Activated CD8-positive, alpha-beta memory T cell treated with anti-CD3 and anti-CD28 coated beads, Interleukin-2, amount 10 ng/mL, durations not matched to agents 7 days and 5 days (primary cell): ENCODE measurements at regions not wholly inside any gene's neighbourhood (a gene's known extent, or its start where the extent isn't known, plus 50 kb on each side); places are given as distances from the start of the nearest gene placed in this dataset.
"Not testable (repeated sequence)": the region's sequence is repeated elsewhere in the genome, so short reads cannot be mapped to it uniquely, and the experiment has no call there.

Source experiments
- ATAC-seq: fragments of 150-1000 bp; cut with Tn5 transposase; one replicate; pipeline ENCODE4 v1.10.0; 2021; ENCODE audit warnings: moderate library complexity
- CTCF ChIA-PET: fragments of 350-600 bp; sonication (Branson Sonifier 250); formaldehyde crosslinking; loops from one replicate; lab custom pipeline; 2021; ENCODE audit warnings: antibody characterized with exemption; lab: Charles Lee
- DNase-seq: peaks from one replicate; pipeline ENCODE4 v3.0.0-alpha.2; 2020
- H3K27ac Mint-ChIP-seq: one replicate; pipeline ENCODE4 v1.8.0; 2021; ENCODE audit warnings: mild to moderate bottlenecking, mixed read lengths
- H3K27me3 Mint-ChIP-seq: one replicate; pipeline ENCODE4 v1.8.0; 2021; ENCODE audit warnings: mixed read lengths
- H3K36me3 Mint-ChIP-seq: one replicate; pipeline ENCODE4 v1.8.0; 2021; ENCODE audit warnings: mild to moderate bottlenecking, mixed read lengths
- H3K4me1 Mint-ChIP-seq: one replicate; pipeline ENCODE4 v1.8.0; 2021; ENCODE audit warnings: mixed read lengths
- H3K4me3 Mint-ChIP-seq: one replicate; pipeline ENCODE4 v1.8.0; 2021; ENCODE audit warnings: mild to moderate bottlenecking, moderate library complexity, mixed read lengths
- H3K9me3 Mint-ChIP-seq: one replicate; pipeline ENCODE4 v1.8.0; 2022; ENCODE audit warnings: low read depth, mixed read lengths

DNA sequence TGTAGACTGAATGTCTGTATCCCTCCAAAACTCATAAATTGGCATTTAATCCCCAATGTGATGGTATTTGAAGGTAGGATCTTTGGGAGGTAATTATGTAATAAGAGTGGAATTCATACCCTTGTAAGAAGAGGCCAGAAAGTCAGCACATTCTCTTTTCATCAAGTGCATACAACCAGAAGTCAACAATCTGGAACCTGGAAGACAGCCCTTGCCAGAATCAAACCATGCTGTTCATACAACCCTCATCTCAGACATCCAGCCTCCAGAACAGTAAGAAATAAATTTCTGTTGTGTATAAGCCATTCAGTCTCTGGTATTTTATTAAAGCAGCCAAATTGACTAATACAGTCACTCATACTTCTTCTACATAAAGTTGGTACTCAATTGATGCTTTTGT, 481.0 kb upstream of the SOX9 start:
- Mint-ChIP-seq H3K27ac (no peak overlapping the region), H3K9me3 (peaks cover 7% of the 10 kb centered on the region), H3K4me1 (no peaks in the 10 kb centered on the region), H3K27me3 (no peaks in the 10 kb centered on the region), H3K4me3 (no peak overlapping the region), H3K36me3 (no peaks in the 10 kb centered on the region)
- no peak for DNase-seq
- CTCF ChIA-PET, result no interaction called here
- ATAC-seq, result no peak

GRCh38 chr17:71646890-71647289, 473.9 kb upstream of the SOX9 start:
- CTCF ChIA-PET, H3K36me3 Mint-ChIP-seq: not testable (repeated sequence)

DNA sequence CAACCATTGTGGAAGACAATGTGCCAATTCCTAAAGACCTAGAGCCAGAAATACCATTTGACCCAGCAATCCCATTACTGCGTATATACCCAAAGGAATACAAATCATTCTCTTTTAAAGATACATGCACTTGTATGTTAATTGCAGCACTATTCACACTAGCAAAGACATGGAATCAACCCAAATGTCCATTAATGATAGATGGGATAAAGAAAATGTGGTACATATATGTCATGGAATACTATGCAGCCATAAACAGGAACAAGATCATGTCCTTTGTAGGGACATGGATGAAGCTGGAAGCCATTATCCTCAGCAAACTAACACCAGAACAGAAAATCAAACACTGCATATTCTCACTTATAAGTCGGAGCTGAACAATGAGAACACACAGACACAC, 472.5 kb upstream of the SOX9 start:
- H3K27ac Mint-ChIP-seq, result not testable (repeated sequence)

More at GRCh38 chr17:71646890-71647289, 473.9 kb upstream of the SOX9 start:
- H3K27me3 Mint-ChIP-seq, ATAC-seq, H3K4me3 Mint-ChIP-seq, H3K27ac Mint-ChIP-seq, DNase-seq, H3K4me1 Mint-ChIP-seq, H3K9me3 Mint-ChIP-seq: not testable (repeated sequence)

GRCh38 chr17:71649941-71650350, 470.9 kb upstream of the SOX9 start:
- Mint-ChIP-seq H3K9me3 (peaks cover 5% of the 10 kb centered on the region), H3K4me3 (no peak overlapping the region), H3K36me3 (no peaks in the 10 kb centered on the region), H3K27me3 (no peaks in the 10 kb centered on the region), H3K4me1 (no peaks in the 10 kb centered on the region), H3K27ac (no peak overlapping the region)
- ATAC-seq (no peak), DNase-seq (no peak)
- CTCF ChIA-PET, result no interaction called here

More for the DNA sequence above, 472.5 kb upstream of the SOX9 start:
- CTCF ChIA-PET, H3K4me1 Mint-ChIP-seq, ATAC-seq, H3K9me3 Mint-ChIP-seq, H3K4me3 Mint-ChIP-seq, H3K36me3 Mint-ChIP-seq, DNase-seq, H3K27me3 Mint-ChIP-seq: not testable (repeated sequence)

GRCh38 chr17:71655542-71655941, 465.3 kb upstream of the SOX9 start:
- H3K27ac Mint-ChIP-seq, result no peak overlapping the region
- no peaks in the 10 kb centered on the region for H3K27me3 Mint-ChIP-seq
- no peaks in the 10 kb centered on the region for H3K4me1 Mint-ChIP-seq
- H3K9me3 Mint-ChIP-seq, result peaks cover 11% of the 10 kb centered on the region
- DNase-seq (no peak), ATAC-seq (no peak)
- no peaks in the 10 kb centered on the region for H3K36me3 Mint-ChIP-seq
- no peak overlapping the region for H3K4me3 Mint-ChIP-seq
- CTCF ChIA-PET, result no interaction called here

DNA sequence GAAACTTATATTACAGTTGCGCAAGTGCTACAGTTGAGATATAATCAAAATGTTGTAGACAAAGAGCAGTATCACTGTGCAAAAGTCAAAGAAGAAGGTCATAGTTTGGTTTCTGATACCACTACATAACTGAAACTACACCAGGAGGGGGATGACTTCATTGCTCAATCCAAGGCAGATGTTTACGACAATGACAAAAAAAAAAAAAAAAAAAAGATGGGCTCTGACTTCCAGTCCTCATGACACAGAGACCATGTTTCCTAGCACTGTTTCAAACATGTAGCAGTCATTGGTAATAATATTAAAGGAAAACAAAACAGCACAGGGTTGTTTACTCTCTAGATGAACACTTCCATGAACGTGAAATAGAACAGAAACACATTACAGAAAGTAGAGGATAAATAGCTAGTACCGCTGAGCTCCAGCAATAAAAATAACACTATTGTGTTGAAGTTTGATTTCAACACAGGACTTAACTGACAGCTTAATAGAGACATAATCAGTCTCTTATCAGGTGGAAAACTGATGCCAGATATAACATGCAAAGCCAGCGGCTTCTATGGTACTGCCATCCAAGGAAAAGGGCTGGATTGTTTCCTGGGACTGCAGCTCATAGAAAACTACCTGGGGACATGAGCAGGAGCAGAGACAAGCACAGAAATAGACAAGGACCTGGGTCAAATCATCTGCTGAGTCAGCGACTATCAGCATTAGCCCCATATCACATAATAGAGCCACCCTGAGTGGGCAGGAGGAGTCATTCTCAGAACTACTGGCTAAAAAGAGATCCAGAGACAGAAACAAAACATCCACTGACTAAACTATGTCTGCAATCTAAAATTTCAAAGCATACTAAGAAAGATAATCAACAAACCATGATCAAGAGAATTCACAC, 463.6 kb upstream of the SOX9 start:
- no peak for ATAC-seq
- H3K4me3 Mint-ChIP-seq, result no peak overlapping the region
- no peak overlapping the region for H3K27ac Mint-ChIP-seq
- H3K4me1 Mint-ChIP-seq, result no peaks in the 10 kb centered on the region
- no peak for DNase-seq
- peaks cover 13% of the 10 kb centered on the region for H3K9me3 Mint-ChIP-seq
- CTCF ChIA-PET, result no interaction called here
- H3K36me3 Mint-ChIP-seq, result no peaks in the 10 kb centered on the region
- no peaks in the 10 kb centered on the region for H3K27me3 Mint-ChIP-seq

- no peaks in the 10 kb centered on the region for H3K36me3 Mint-ChIP-seq
- ATAC-seq (no peak), DNase-seq (no peak)
- CTCF ChIA-PET, result no interaction called here
- H3K27ac Mint-ChIP-seq, result no peak overlapping the region
- no peaks in the 10 kb centered on the region for H3K27me3 Mint-ChIP-seq
- H3K9me3 Mint-ChIP-seq, result peaks cover 15% of the 10 kb centered on the region
- no peaks in the 10 kb centered on the region for H3K4me1 Mint-ChIP-seq
- no peak overlapping the region for H3K4me3 Mint-ChIP-seq
Measured at GRCh38 chr17:71658996-71659395, 461.8 kb upstream of the SOX9 start.

- no peak for DNase-seq
- H3K4me3 Mint-ChIP-seq, result no peak overlapping the region
- CTCF ChIA-PET, result no interaction called here
- H3K9me3 Mint-ChIP-seq, result peaks cover 19% of the 10 kb centered on the region
- no peak for ATAC-seq
- H3K27ac Mint-ChIP-seq, result no peak overlapping the region
- H3K36me3 Mint-ChIP-seq, result no peaks in the 10 kb centered on the region
- no peaks in the 10 kb centered on the region for H3K27me3 Mint-ChIP-seq
- H3K4me1 Mint-ChIP-seq, result no peaks in the 10 kb centered on the region
Measured at GRCh38 chr17:71664861-71665260, 456.0 kb upstream of the SOX9 start.

GRCh38 chr17:71666047-71666446, 454.8 kb upstream of the SOX9 start:
- peaks cover 19% of the 10 kb centered on the region for H3K9me3 Mint-ChIP-seq
- DNase-seq (no peak), ATAC-seq (no peak)
- no peaks in the 10 kb centered on the region for H3K36me3 Mint-ChIP-seq
- no peaks in the 10 kb centered on the region for H3K27me3 Mint-ChIP-seq
- no peaks in the 10 kb centered on the region for H3K4me1 Mint-ChIP-seq
- CTCF ChIA-PET, result no interaction called here
- no peak overlapping the region for H3K4me3 Mint-ChIP-seq
- H3K27ac Mint-ChIP-seq, result no peak overlapping the region

GRCh38 chr17:71667661-71668060, 453.2 kb upstream of the SOX9 start:
- CTCF ChIA-PET, result no interaction called here
- H3K27me3 Mint-ChIP-seq, result no peaks in the 10 kb centered on the region
- H3K27ac Mint-ChIP-seq, result no peak overlapping the region
- H3K36me3 Mint-ChIP-seq, result no peaks in the 10 kb centered on the region
- DNase-seq (no peak), ATAC-seq (no peak)
- H3K4me3 Mint-ChIP-seq, result no peak overlapping the region
- peaks cover 16% of the 10 kb centered on the region for H3K9me3 Mint-ChIP-seq
- H3K4me1 Mint-ChIP-seq, result no peaks in the 10 kb centered on the region

DNA sequence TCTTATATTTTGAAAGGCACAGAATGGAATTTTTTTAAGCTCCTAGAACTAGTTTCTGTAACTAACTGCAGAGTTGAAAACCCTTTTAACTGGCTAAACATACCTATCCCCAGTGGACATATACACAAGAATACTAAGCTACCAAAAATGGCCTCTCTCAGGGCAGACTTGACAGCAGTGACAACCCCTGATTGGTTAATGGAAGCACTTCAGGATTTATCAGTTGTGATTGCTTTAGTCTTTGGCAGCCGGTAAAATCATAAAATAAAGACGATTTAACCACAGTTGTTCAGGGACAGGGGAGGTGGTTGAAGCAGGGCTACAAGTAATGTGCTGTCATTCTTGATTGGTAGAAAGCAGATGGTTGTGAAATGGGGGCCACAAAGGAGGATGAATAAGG, 452.0 kb upstream of the SOX9 start:
- CTCF ChIA-PET, result no interaction called here
- no peak for ATAC-seq
- Mint-ChIP-seq H3K27me3 (no peaks in the 10 kb centered on the region), H3K4me1 (no peaks in the 10 kb centered on the region), H3K9me3 (peaks cover 16% of the 10 kb centered on the region), H3K27ac (no peak overlapping the region), H3K4me3 (no peak overlapping the region), H3K36me3 (no peaks in the 10 kb centered on the region)
- DNase-seq, result no peak

- no peaks in the 10 kb centered on the region for H3K4me1 Mint-ChIP-seq
- H3K4me3 Mint-ChIP-seq, result no peak overlapping the region
- DNase-seq, result no peak
- CTCF ChIA-PET, result no interaction called here
- no peak overlapping the region for H3K27ac Mint-ChIP-seq
- no peaks in the 10 kb centered on the region for H3K9me3 Mint-ChIP-seq
- H3K27me3 Mint-ChIP-seq, result no peaks in the 10 kb centered on the region
- no peak for ATAC-seq
- H3K36me3 Mint-ChIP-seq, result no peaks in the 10 kb centered on the region
Measured at GRCh38 chr17:71677439-71677838, 443.4 kb upstream of the SOX9 start.

GRCh38 chr17:71679832-71680231, 441.0 kb upstream of the SOX9 start:
- CTCF ChIA-PET, result no interaction called here
- no peaks in the 10 kb centered on the region for H3K27me3 Mint-ChIP-seq
- no peak overlapping the region for H3K27ac Mint-ChIP-seq
- H3K9me3 Mint-ChIP-seq, result peaks cover 8% of the 10 kb centered on the region
- ATAC-seq (no peak), DNase-seq (no peak)
- H3K36me3 Mint-ChIP-seq, result no peaks in the 10 kb centered on the region
- H3K4me1 Mint-ChIP-seq, result no peaks in the 10 kb centered on the region
- no peak overlapping the region for H3K4me3 Mint-ChIP-seq

DNA sequence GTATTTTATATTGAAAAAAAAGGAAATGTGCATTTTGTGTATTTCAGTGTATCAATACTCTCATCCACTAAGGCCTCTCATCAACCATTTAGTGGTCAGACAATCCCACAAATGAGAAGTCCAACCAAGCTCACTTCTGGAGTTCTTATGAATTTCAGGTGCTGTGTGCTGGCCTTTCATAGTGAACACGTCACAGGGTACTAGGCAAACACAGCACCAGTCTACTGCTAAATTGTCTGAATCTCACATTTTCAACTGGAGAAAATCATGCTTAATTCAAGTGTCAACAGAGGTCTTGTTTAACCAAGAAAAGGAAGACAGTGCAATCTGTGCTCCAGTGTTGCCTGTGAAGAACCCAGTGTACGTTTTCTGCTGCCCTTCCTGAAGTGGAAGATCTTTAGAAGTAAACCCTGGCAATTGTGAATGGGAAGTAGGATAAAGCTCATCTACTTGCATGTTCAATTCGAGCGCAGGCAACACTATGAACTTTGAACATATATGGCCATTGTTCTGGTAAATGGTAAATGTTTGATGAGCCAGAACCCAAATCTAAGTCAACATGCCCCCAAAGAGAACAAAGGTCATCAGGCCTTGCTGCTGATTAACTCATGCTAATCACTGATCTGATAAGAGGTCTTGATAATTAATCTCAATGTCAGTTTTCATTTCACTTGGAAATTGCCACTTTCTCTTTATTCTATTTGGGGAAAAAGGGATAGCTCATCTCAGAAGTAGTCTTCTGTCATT, 439.2 kb upstream of the SOX9 start:
- no peak overlapping the region for H3K4me3 Mint-ChIP-seq
- ATAC-seq (no peak), DNase-seq (no peak)
- peaks cover 8% of the 10 kb centered on the region for H3K9me3 Mint-ChIP-seq
- CTCF ChIA-PET, result no interaction called here
- H3K4me1 Mint-ChIP-seq, result no peaks in the 10 kb centered on the region
- no peaks in the 10 kb centered on the region for H3K27me3 Mint-ChIP-seq
- H3K27ac Mint-ChIP-seq, result no peak overlapping the region
- H3K36me3 Mint-ChIP-seq, result no peaks in the 10 kb centered on the region
